Mucosa of descending colon (tissue), 3 donors: ENCODE measurements at regions not wholly inside any gene's neighbourhood (a gene's known extent, or its start where the extent isn't known, plus 50 kb on each side); places are given as distances from the start of the nearest gene placed in this dataset.
"Not testable (repeated sequence)": the region's sequence is repeated elsewhere in the genome, so short reads cannot be mapped to it uniquely, and the experiment has no call there.

Source experiments
- ATAC-seq: fragments of 200-7000 bp; cut with Tn5 transposase; one replicate; pipeline ENCODE4 v1.9.1; 2020; ENCODE audit warnings: mild to moderate bottlenecking, moderate library complexity
- DNase-seq, 3 donors: peaks; one replicate each; pipeline ENCODE4 v3.0.0-alpha.2; 2020
- H3K36me3 ChIP-seq: fragments of 200-600 bp; one replicate; pipeline ENCODE4 v1.8.0; 2021; ENCODE audit warnings: low read depth, mild to moderate bottlenecking
- H3K4me1 ChIP-seq: fragments of 200-600 bp; one replicate; pipeline ENCODE4 v1.8.0; 2021; ENCODE audit warnings: low read depth, mild to moderate bottlenecking
- H3K4me3 ChIP-seq: fragments of 200-600 bp; one replicate; pipeline ENCODE4 v1.8.0; 2021; ENCODE audit warnings: mild to moderate bottlenecking
- H3K9me3 ChIP-seq: fragments of 200-600 bp; one replicate; pipeline ENCODE4 v1.8.0; 2021; ENCODE audit warnings: mild to moderate bottlenecking
- CTCF ChIP-seq: fragments of 200-600 bp; IDR thresholded peaks from one replicate; pipeline ENCODE4 v1.8.0; 2022; ENCODE audit warnings: antibody characterized with exemption, mild to moderate bottlenecking
- intact Hi-C, 2 donors: fragments of 100-400 bp; cut with DNase I in 1 of 2; cut with micrococcal nuclease in 1 of 2; formaldehyde crosslinking; loops; one replicate each; pipeline versions ENCODE4 v1.11.0 to v1.11.1; 2022; cut with DNase I, micrococcal nuclease
- donor health status: DM: no; HTN: no; CAD: no; lungs with moderate emphysema.
- donor health status: DM: no; HTN: no; CAD: no.
- donor health status: DM: no; HTN: yes; CAD: no.

- Histone ChIP-seq H3K4me3 (no peak overlapping the region), H3K9me3 (no peaks in the 10 kb centered on the region), H3K36me3 (no peaks in the 10 kb centered on the region), H3K4me1 (no peaks in the 10 kb centered on the region)
- TF ChIP-seq CTCF: no peak
- intact Hi-C loops: loop anchor here in 1 of 2 donors (5.0 kb wide), 1 partner anchor 139 kb away; no protein-coding TSS in a partner anchor
- DNase-seq: no peak
- no peak for ATAC-seq
These were observed 142.7 kb upstream of the RUNX1 start for GRCh38 chr21:35191754-35192153.

GRCh38 chr21:35191128-35191527 lies 142.0 kb upstream of the RUNX1 start:
- ATAC-seq: no peak
- Histone ChIP-seq H3K36me3 (no peaks in the 10 kb centered on the region), H3K4me3 (no peak overlapping the region), H3K9me3 (no peaks in the 10 kb centered on the region), H3K4me1 (no peaks in the 10 kb centered on the region)
- intact Hi-C loops: loop anchor here in 1 of 2 donors (5.0 kb wide), 1 partner anchor 139 kb away; no protein-coding TSS in a partner anchor
- DNase-seq: no peak
- TF ChIP-seq CTCF: no peak

- no peaks in the 10 kb centered on the region for H3K36me3 ChIP-seq
- no peak for ATAC-seq
- no peaks in the 10 kb centered on the region for H3K9me3 ChIP-seq
- H3K4me3 ChIP-seq: no peak overlapping the region
- TF ChIP-seq CTCF: no peak
- intact Hi-C loops: loop anchor here in 1 of 2 donors (5.0 kb wide), 1 partner anchor 138 kb away; no protein-coding TSS in a partner anchor
- H3K4me1 ChIP-seq: no peaks in the 10 kb centered on the region
- DNase-seq: no peak
These were observed 141.1 kb upstream of the RUNX1 start for GRCh38 chr21:35190201-35190701.

GRCh38 chr21:35189077-35189863 lies 140.2 kb upstream of the RUNX1 start:
- no peak for TF ChIP-seq CTCF
- H3K9me3 ChIP-seq: no peaks in the 10 kb centered on the region
- H3K4me3 ChIP-seq: no peak overlapping the region
- intact Hi-C loops: no loop called here
- DNase-seq (no peak), ATAC-seq (no peak)
- no peaks in the 10 kb centered on the region for H3K36me3 ChIP-seq
- no peaks in the 10 kb centered on the region for H3K4me1 ChIP-seq

- H3K4me3 ChIP-seq, H3K9me3 ChIP-seq, DNase-seq, H3K36me3 ChIP-seq, intact Hi-C loops, H3K4me1 ChIP-seq, ATAC-seq: not testable (repeated sequence)
These were observed 134.3 kb upstream of the RUNX1 start for GRCh38 chr21:35183389-35183788.

- no peak overlapping the region for H3K4me3 ChIP-seq
- H3K4me1 ChIP-seq: no peaks in the 10 kb centered on the region
- no peaks in the 10 kb centered on the region for H3K36me3 ChIP-seq
- DNase-seq: no peak
- no peak for TF ChIP-seq CTCF
- H3K9me3 ChIP-seq: no peaks in the 10 kb centered on the region
- no peak for ATAC-seq
- intact Hi-C loops: no loop called here
These were observed 131.0 kb upstream of the RUNX1 start for GRCh38 chr21:35179990-35180540.
